PC-9 (cell line): ENCODE measurements at regions not wholly inside any gene's neighbourhood (a gene's known extent, or its start where the extent isn't known, plus 50 kb on each side); places are given as distances from the start of the nearest gene placed in this dataset.

Experiments
- EZH2 ChIP-seq: fragments of 200-600 bp; sonication (generic); IDR thresholded peaks from 2 replicates; pipeline ENCODE4 v1.8.0; 2017; ENCODE audit warnings: antibody characterized with exemption, low read depth
- TF ChIP-seq, protein P1 (sequence below): fragments of 200-600 bp; sonication (generic); conservative IDR thresholded peaks from 2 replicates; pipeline ENCODE4 v1.6.1; 2017; ENCODE audit warnings: mixed run types, antibody characterized with exemption, mild to moderate bottlenecking, moderate library complexity

DNA sequence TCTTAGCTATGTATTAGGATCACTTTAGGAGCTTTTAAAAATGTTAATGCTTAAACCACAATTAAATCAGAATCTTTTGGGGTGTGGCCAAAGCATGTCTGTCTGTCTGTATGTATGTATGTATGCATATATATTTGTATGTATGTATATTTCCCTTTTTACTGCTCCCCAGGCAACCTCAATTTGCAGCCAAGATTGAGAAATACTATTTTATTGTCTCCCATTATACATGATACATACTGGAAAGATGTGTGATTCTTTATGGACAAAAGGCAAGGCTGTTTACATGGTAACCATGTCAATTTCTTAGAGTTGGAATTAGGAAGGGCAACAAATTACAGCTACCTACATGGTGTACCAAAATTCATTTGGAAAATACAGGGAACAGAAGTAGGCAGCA is 783.6 kb downstream of the ETS1 start:
- TF ChIP-seq EZH2 = no peak
- TF ChIP-seq, protein P1, sequence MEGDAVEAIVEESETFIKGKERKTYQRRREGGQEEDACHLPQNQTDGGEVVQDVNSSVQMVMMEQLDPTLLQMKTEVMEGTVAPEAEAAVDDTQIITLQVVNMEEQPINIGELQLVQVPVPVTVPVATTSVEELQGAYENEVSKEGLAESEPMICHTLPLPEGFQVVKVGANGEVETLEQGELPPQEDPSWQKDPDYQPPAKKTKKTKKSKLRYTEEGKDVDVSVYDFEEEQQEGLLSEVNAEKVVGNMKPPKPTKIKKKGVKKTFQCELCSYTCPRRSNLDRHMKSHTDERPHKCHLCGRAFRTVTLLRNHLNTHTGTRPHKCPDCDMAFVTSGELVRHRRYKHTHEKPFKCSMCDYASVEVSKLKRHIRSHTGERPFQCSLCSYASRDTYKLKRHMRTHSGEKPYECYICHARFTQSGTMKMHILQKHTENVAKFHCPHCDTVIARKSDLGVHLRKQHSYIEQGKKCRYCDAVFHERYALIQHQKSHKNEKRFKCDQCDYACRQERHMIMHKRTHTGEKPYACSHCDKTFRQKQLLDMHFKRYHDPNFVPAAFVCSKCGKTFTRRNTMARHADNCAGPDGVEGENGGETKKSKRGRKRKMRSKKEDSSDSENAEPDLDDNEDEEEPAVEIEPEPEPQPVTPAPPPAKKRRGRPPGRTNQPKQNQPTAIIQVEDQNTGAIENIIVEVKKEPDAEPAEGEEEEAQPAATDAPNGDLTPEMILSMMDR = no peak
